Kidney epithelial cell (primary cell): ENCODE measurements at regions not wholly inside any gene's neighbourhood (a gene's known extent, or its start where the extent isn't known, plus 50 kb on each side); places are given as distances from the start of the nearest gene placed in this dataset.
A peak's percentile ranks its signal among the peaks of the same experiment; 100 is the strongest.

Experiments used
- DNase-seq: peaks from one replicate; pipeline ENCODE4 v3.0.0-alpha.2; 2010; ENCODE audit warnings: low read depth
- H3K27me3 ChIP-seq: 2 replicates; pipeline ENCODE4 v1.6.0; 2011; ENCODE audit warnings: low read length; ENCODE audit not compliant: control insufficient read depth, insufficient read depth
- H3K36me3 ChIP-seq: 2 replicates; pipeline ENCODE4 v1.5.1; 2011; ENCODE audit warnings: low read length; ENCODE audit not compliant: control insufficient read depth, insufficient read depth
- H3K4me3 ChIP-seq: 2 replicates; pipeline ENCODE4 v1.5.1; 2011; ENCODE audit warnings: low read depth, mild to moderate bottlenecking, control low read depth, low read length
- TF ChIP-seq, protein P1 (sequence below): IDR thresholded peaks from 2 replicates; pipeline ENCODE4 v1.5.1; 2011; ENCODE audit warnings: mild to moderate bottlenecking, moderate library complexity, low read length, control low read depth, inconsistent platforms; ENCODE audit not compliant: insufficient read depth, poor library complexity, severe bottlenecking

DNA sequence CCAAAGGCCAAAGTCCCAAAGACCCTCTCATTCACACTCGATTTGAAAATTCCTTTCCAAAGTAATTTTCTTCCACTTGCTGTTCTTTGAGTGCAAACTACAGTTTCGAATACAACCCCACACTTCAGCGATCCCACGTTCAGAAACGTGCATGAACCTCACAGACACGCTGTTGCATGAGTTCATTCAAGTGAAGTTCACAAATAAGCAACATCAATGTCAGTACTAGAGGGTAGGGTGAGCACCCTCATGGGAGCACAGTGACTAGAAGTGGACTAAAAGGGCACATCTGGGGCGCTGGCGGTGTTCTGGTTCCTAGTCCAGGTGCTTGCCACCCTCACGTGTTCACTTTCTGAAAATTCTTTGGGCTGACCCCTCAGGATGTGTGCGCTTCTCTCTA lies 59.0 kb downstream of the FAM50B start:
- Histone ChIP-seq H3K27me3 (no peaks in the 10 kb centered on the region), H3K4me3 (no peak overlapping the region), H3K36me3 (no peaks in the 10 kb centered on the region)
- DNase-seq = no peak
- TF ChIP-seq, protein P1, sequence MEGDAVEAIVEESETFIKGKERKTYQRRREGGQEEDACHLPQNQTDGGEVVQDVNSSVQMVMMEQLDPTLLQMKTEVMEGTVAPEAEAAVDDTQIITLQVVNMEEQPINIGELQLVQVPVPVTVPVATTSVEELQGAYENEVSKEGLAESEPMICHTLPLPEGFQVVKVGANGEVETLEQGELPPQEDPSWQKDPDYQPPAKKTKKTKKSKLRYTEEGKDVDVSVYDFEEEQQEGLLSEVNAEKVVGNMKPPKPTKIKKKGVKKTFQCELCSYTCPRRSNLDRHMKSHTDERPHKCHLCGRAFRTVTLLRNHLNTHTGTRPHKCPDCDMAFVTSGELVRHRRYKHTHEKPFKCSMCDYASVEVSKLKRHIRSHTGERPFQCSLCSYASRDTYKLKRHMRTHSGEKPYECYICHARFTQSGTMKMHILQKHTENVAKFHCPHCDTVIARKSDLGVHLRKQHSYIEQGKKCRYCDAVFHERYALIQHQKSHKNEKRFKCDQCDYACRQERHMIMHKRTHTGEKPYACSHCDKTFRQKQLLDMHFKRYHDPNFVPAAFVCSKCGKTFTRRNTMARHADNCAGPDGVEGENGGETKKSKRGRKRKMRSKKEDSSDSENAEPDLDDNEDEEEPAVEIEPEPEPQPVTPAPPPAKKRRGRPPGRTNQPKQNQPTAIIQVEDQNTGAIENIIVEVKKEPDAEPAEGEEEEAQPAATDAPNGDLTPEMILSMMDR = no peak

DNA sequence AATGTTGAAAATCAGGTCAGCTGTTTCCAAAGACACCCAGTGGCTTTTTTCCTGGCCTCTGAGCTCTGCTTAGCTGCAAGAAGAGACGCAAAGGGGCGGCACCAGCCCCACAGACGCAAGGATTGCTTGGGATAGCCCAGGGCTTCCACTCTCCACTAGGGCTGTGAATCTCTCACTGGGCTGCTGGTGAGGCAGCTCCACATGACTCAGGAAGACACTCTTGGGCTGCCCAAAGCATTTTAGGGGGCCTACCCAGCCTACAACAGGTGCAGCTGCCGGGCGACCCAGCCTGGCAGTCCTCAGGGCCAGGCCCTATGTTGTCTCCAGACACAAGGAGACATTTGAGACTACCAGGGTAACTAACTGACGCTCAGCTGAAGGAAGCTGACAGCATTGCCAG lies 59.8 kb downstream of the FAM50B start:
- no peak for DNase-seq
- Histone ChIP-seq H3K4me3 (no peak overlapping the region), H3K27me3 (no peaks in the 10 kb centered on the region), H3K36me3 (no peaks in the 10 kb centered on the region)
- TF ChIP-seq, protein P1 = no peak

DNA sequence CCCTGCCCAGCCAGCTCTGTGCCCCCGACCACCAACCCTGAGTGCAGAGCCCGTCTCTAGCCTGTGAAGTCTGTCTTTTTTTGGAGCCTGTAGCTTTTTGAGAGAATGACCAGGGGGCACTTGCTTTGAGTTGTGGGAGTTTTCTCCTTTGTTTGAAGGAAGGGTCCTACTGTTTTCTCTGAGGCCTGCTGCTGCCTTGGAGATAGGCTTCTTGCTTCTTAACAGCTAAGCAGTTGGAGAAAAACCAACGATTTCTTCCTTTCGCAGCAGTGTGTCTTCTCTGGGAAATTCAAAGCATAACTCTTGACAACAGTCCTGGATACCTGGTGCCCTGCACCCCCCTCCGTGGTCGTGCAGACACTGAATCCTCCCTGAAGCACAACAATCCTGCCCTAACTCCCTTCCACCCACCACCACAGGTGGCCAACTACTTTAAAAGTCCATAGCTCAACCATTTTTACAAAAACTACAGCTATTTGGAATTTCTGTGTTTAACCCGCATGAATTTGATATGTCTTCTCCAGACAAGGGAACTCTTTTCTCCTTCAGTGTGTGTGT lies 61.0 kb downstream of the FAM50B start:
- Histone ChIP-seq H3K27me3 (no peaks in the 10 kb centered on the region), H3K4me3 (no peak overlapping the region), H3K36me3 (no peaks in the 10 kb centered on the region)
- TF ChIP-seq, protein P1 = no peak
- no peak for DNase-seq

DNA sequence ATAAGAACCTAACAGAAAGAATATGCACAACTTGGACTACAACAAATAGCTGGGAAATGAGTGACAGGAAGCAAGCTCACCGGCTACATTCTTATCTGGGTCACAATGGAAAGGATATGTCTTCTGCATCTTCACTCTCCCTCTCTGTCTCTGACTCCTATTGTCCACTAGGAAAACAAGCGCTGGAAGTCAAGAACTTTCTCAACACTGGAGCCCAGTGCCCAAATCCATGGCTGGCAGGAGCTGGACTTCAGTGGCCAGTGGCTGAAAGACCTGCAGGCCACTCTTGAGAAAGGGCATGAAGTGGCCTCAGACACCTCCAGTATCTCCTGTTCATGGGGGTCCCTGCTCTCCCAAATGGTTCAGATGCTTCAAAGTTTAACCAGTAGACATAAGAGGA lies 62.0 kb downstream of the FAM50B start:
- H3K27me3 ChIP-seq = no peaks in the 10 kb centered on the region
- no peaks in the 10 kb centered on the region for H3K36me3 ChIP-seq
- TF ChIP-seq, protein P1 = no peak
- no peak for DNase-seq
- no peak overlapping the region for H3K4me3 ChIP-seq

DNA sequence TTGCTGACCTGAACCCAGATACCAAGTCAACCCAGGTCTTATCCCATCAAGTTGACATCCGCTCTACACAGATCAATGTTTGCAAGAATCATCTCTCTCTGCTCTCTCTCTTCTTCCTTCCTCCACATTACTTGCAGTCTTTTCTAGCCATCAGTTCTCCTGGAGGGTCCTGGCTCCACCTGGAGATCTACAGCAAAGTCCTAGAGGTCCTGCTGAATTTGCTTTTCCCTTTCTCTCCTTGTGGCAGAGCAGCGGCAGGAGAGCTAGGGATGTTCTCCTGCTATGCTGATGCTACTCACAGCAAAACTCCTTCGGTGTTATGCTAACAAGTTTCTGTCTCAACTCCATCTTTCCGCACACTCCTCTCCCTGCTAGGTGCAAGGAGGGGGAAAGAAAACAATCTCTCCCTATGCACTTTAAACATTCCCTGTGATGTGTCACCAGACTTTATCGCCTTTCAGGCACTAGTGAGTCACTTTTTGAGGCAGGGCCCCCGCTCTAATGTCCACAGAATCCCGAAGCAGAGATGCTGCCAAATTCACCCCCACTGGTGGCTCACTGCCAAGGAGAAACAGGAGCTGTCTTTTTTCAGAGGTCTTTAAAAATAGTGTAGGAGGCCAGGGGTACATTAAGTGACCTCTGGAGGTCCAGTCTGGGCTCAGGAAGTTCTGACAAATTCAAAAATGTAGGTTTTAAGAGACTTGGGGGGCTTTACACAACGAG lies 62.6 kb downstream of the FAM50B start:
- H3K4me3 ChIP-seq = no peak overlapping the region

More for the DNA sequence above, 62.6 kb downstream of the FAM50B start:
- DNase-seq = peak; percentile 78
- Histone ChIP-seq H3K36me3 (no peaks in the 10 kb centered on the region), H3K27me3 (no peaks in the 10 kb centered on the region)
- TF ChIP-seq, protein P1 = no peak
